ENCODE measurements at regions not wholly inside any gene's neighbourhood (a gene's known extent, or its start where the extent isn't known, plus 50 kb on each side); places are given as distances from the start of the nearest gene placed in this dataset.

DNA sequence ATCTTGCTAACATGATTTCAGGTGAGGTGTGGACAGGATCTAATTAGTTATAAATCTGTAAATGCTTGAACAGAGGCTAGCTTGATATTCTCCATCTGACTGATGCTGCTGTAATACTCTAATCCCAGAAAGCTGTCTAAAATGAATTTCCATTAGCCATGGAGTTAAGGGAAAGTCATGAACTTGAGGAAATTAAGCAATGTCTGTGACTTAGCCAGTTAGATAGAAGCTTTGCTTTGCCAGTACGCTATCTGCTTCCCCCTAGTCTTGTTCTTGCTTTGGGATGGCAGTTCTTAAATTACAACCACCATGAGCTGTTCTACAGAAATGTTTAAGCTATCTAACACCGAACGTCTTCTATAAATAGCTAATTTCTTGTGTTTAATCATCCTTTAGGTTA, 195.7 kb downstream of the PRL start:
- TF ChIP-seq POLR2AphosphoS5 (IDR thresholded peaks at IDR 0.05), result no peak
- no peak for TF ChIP-seq CTCF (IDR thresholded peaks at IDR 0.05 in 8 of 11, conservative IDR thresholded peaks at IDR 0.05 in 3 of 11)
- TF ChIP-seq POLR2A (IDR thresholded peaks at IDR 0.05), result no peak
- Histone ChIP-seq H3K4me1 (no peaks in the 10 kb centered on the region), H3K27me3 (replicated peaks in 1 of 7) (no peaks in the 10 kb centered on the region), H3K27ac (no peak overlapping the region), H3K4me3 (no peak overlapping the region), H3K36me3 (no peaks in the 10 kb centered on the region), H3K9me3 (no peaks in the 10 kb centered on the region)
- DNase-seq, result no peak
- 69 to 87% (median 78%) methylated on average over 3 of the region's 3 CpGs for WGBS, 5 donors
- intact Hi-C loops (cut with DNase I; ENCODE audit: low total_unique reads), result no loop called here

GRCh38 chr6:22102671-22103070, 194.2 kb downstream of the PRL start:
- DNase-seq, result no peak
- Histone ChIP-seq H3K4me1 (no peaks in the 10 kb centered on the region), H3K4me3 (no peak overlapping the region), H3K27ac (no peak overlapping the region), H3K27me3 (replicated peaks in 1 of 7) (no peaks in the 10 kb centered on the region), H3K36me3 (no peaks in the 10 kb centered on the region), H3K9me3 (no peaks in the 10 kb centered on the region)
- TF ChIP-seq CTCF (IDR thresholded peaks at IDR 0.05 in 8 of 11, conservative IDR thresholded peaks at IDR 0.05 in 3 of 11) (no peak), POLR2AphosphoS5 (IDR thresholded peaks at IDR 0.05) (no peak), POLR2A (IDR thresholded peaks at IDR 0.05) (no peak)
- intact Hi-C loops (cut with DNase I; ENCODE audit: low total_unique reads), result no loop called here
- WGBS, 5 donors, result 61 to 77% (median 66%) methylated on average over 3 of the region's 3 CpGs

- WGBS, 5 donors, result 94 to 96% (median 95%) methylated on average over 5 of the region's 5 CpGs
- no peaks in the 10 kb centered on the region for H3K9me3 ChIP-seq
- H3K27me3 ChIP-seq (replicated peaks in 1 of 7), result no peaks in the 10 kb centered on the region
- DNase-seq, result no peak
- no peaks in the 10 kb centered on the region for H3K36me3 ChIP-seq
- no peak overlapping the region for H3K4me3 ChIP-seq
- intact Hi-C loops (cut with DNase I; ENCODE audit: low total_unique reads), result no loop called here
- H3K4me1 ChIP-seq, result no peaks in the 10 kb centered on the region
- H3K27ac ChIP-seq, result no peak overlapping the region
- no peak for TF ChIP-seq CTCF (IDR thresholded peaks at IDR 0.05 in 8 of 11, conservative IDR thresholded peaks at IDR 0.05 in 3 of 11)
- TF ChIP-seq POLR2A (IDR thresholded peaks at IDR 0.05), result no peak
- TF ChIP-seq POLR2AphosphoS5 (IDR thresholded peaks at IDR 0.05), result no peak
These were observed 190.4 kb downstream of the PRL start for GRCh38 chr6:22106451-22106850.

- H3K27me3 ChIP-seq (replicated peaks in 1 of 7), result no peaks in the 10 kb centered on the region
- no peaks in the 10 kb centered on the region for H3K36me3 ChIP-seq
- H3K4me1 ChIP-seq, result no peaks in the 10 kb centered on the region
- 57 to 82% (median 61%) methylated on average over 3 of the region's 3 CpGs for WGBS, 5 donors
- H3K9me3 ChIP-seq, result no peaks in the 10 kb centered on the region
- intact Hi-C loops (cut with DNase I; ENCODE audit: low total_unique reads), result no loop called here
- TF ChIP-seq POLR2AphosphoS5 (IDR thresholded peaks at IDR 0.05) (no peak), POLR2A (IDR thresholded peaks at IDR 0.05) (no peak), CTCF (IDR thresholded peaks at IDR 0.05 in 8 of 11, conservative IDR thresholded peaks at IDR 0.05 in 3 of 11) (no peak)
- H3K4me3 ChIP-seq, result no peak overlapping the region
- no peak for DNase-seq
- H3K27ac ChIP-seq, result no peak overlapping the region
These were observed 189.9 kb downstream of the PRL start for GRCh38 chr6:22106961-22107360.
